Epithelial cell of proximal tubule (primary cell): ENCODE measurements at regions not wholly inside any gene's neighbourhood (a gene's known extent, or its start where the extent isn't known, plus 50 kb on each side); places are given as distances from the start of the nearest gene placed in this dataset.
"Not testable (repeated sequence)": the region's sequence is repeated elsewhere in the genome, so short reads cannot be mapped to it uniquely, and the experiment has no call there.

Experiments used
- DNase-seq: peaks from one replicate; pipeline ENCODE4 v3.0.0-alpha.2; 2011; ENCODE audit warnings: low read depth
- H3K4me3 ChIP-seq: 2 replicates; pipeline ENCODE4 v1.5.1; 2011; ENCODE audit warnings: low read depth, mild to moderate bottlenecking, low read length
- TF ChIP-seq, protein P1 (sequence below): conservative IDR thresholded peaks from 2 replicates; pipeline ENCODE4 v1.5.1; 2012; ENCODE audit warnings: low read depth, mild to moderate bottlenecking, low read length

DNA sequence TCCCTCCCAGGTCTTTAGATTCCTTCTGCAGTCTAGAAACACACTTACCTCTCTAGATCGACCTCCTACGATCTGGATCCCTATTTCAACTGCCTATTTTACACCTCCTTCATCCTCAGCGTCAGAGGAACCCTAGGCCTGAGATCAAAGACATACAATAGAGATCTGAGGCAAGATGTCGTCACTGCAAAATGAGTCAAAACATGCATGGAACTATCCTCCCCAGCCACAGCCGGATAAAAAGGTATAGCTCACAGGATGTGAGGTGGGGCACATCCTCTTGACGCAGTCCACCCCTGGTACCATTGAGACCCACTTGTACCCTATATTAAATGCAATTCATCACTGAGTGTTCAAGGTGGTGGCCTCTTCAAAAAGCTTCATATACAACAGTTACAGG lies 63.7 kb upstream of the DNAJC10 start:
- no peak overlapping the region for H3K4me3 ChIP-seq
- TF ChIP-seq, protein P1, sequence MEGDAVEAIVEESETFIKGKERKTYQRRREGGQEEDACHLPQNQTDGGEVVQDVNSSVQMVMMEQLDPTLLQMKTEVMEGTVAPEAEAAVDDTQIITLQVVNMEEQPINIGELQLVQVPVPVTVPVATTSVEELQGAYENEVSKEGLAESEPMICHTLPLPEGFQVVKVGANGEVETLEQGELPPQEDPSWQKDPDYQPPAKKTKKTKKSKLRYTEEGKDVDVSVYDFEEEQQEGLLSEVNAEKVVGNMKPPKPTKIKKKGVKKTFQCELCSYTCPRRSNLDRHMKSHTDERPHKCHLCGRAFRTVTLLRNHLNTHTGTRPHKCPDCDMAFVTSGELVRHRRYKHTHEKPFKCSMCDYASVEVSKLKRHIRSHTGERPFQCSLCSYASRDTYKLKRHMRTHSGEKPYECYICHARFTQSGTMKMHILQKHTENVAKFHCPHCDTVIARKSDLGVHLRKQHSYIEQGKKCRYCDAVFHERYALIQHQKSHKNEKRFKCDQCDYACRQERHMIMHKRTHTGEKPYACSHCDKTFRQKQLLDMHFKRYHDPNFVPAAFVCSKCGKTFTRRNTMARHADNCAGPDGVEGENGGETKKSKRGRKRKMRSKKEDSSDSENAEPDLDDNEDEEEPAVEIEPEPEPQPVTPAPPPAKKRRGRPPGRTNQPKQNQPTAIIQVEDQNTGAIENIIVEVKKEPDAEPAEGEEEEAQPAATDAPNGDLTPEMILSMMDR, result no peak
- no peak for DNase-seq

DNA sequence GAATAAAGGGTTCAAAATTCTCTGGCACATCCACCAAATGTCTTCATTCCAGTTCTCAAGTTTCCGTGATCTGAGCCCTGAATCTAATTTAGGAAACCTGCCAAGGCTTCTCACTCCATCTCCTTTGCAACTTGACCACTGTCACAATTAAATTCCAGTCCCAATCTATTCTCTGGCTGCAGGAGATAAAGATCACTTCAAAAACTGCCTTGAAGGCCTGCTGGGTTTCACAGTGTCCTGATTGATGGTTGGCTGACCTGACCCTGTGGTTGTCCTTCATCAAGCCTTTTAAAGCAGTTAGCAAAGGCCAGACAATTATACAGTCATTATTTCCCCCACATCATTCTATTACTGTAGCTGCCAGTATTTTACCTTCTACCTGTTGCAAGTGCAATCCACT lies 60.3 kb upstream of the DNAJC10 start:
- DNase-seq, result no peak
- no peak overlapping the region for H3K4me3 ChIP-seq
- TF ChIP-seq, protein P1, result no peak

DNA sequence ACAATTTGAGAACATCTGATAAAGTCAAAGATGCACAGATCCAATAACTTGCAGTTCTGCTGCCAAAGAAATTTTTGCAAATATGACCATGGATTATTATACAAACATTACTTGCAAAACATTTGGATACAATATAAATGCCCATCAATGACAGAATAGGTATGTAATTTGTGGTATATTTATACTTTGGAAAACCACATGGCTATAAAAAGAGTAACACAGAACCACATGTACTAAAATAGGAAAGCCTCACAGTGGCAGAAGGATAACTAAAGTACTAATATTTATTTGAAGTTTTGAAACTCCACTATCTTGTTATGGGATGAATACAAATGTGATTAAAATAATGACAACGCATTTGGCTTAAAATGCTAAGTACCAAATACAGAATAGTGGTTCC lies 51.8 kb upstream of the DNAJC10 start:
- no peak overlapping the region for H3K4me3 ChIP-seq
- TF ChIP-seq, protein P1, result no peak
- DNase-seq, result no peak

DNA sequence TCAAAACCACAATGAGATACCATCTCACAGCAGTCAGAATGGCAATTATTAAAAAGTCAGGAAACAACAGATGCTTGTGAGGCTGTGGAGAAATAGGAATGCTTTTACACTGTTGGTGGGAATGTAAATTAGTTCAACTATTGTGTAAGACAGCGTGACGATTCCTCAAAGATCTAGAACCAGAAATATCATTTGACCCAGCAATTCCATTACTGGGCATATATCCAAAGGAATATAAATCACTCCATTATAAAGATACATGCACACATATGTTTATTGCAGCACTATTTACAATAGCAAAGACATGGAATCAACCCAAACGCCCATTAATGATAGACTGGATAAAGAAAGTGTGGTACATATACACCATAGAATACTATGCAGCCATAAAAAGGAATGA lies 50.6 kb upstream of the DNAJC10 start:
- not testable (repeated sequence) for DNase-seq, H3K4me3 ChIP-seq
